Endothelial cell of umbilical vein (primary cell): ENCODE measurements at regions not wholly inside any gene's neighbourhood (a gene's known extent, or its start where the extent isn't known, plus 50 kb on each side); places are given as distances from the start of the nearest gene placed in this dataset.

ENCODE experiments used
- BruUV-seq: library from RNA; stranded (reverse); fragments of 400-500 nt; replicated peaks from 2 replicates; lab custom pipeline; 2021; lab: Mats Ljungman, UMichigan
- CTCF ChIA-PET: fragments of 300-600, 350-600 bp; sonication (Branson Sonifier 250); formaldehyde crosslinking; loops from one replicate; lab custom pipeline; 2021; ENCODE audit warnings: antibody characterized with exemption, inconsistent platforms; lab: Charles Lee
- POLR2A ChIA-PET: fragments of 300-600, 350-600 bp; sonication (Branson Sonifier 250); formaldehyde crosslinking; loops from one replicate; lab custom pipeline; 2021; ENCODE audit warnings: antibody characterized with exemption, inconsistent platforms; lab: Charles Lee
- DNase-seq: peaks from one replicate; pipeline ENCODE4 v3.0.0-alpha.2; 2011; ENCODE audit warnings: low read depth, low spot score
- FAIRE-seq: peaks from 2 replicates; lab custom pipeline; 2011; peaks lifted over from hg19 to GRCh38; lab: Jason Lieb, UNC
- H2AFZ ChIP-seq: 2 replicates; pipeline ENCODE4 v1.6.0; 2012; ENCODE audit warnings: low read depth, low read length, control low read depth, inconsistent platforms
- H3K27ac ChIP-seq: 2 replicates; pipeline ENCODE4 v1.5.1; 2011; ENCODE audit warnings: low read depth, mild to moderate bottlenecking, control low read depth, low read length, moderate library complexity; ENCODE audit not compliant: insufficient read depth
- H3K27me3 ChIP-seq, 2 experiments: 2 replicates each; pipeline versions ENCODE4 v1.6.0 to v1.6.1; 2011; ENCODE audit warnings: low read length in 2 of 2, mixed read lengths in 1 of 2; ENCODE audit not compliant: control insufficient read depth in 2 of 2, insufficient read depth in 2 of 2
- H3K36me3 ChIP-seq, 2 experiments: 2 replicates in 1 of 2; 3 replicates in 1 of 2; pipeline ENCODE4 v1.5.1; 2011; ENCODE audit warnings: low read length in 2 of 2, mild to moderate bottlenecking in 1 of 2, moderate library complexity in 1 of 2; ENCODE audit not compliant: control insufficient read depth in 2 of 2, insufficient read depth in 2 of 2; ENCODE audit errors: extremely low read depth in 1 of 2
- H3K4me1 ChIP-seq: 3 replicates; pipeline ENCODE4 v1.5.1; 2011; ENCODE audit warnings: mild to moderate bottlenecking, low read length; ENCODE audit not compliant: control insufficient read depth, insufficient read depth; ENCODE audit errors: extremely low read depth
- H3K4me2 ChIP-seq: 2 replicates; pipeline ENCODE4 v1.6.1; 2011; ENCODE audit warnings: low read length, control low read depth, mixed read lengths; ENCODE audit not compliant: insufficient read depth
- H3K4me3 ChIP-seq, 3 experiments: fragments of 200-600 bp in 1 of 3; sonication (generic), shearing (Covaris generic) in 1 of 3; replicated peaks in 1 of 3; 2 replicates each; pipeline ENCODE4 v1.5.1; 2011 to 2016; ENCODE audit warnings: control low read depth in 3 of 3, low read length in 3 of 3, mild to moderate bottlenecking in 2 of 3, inconsistent platforms in 1 of 3, low read depth in 1 of 3, moderate library complexity in 1 of 3; ENCODE audit not compliant: insufficient read depth in 1 of 3
- H3K79me2 ChIP-seq: 2 replicates; pipeline ENCODE4 v1.6.0; 2012; ENCODE audit warnings: low read length, inconsistent platforms; ENCODE audit not compliant: control insufficient read depth, insufficient read depth
- H3K9ac ChIP-seq: replicated peaks from 2 replicates; pipeline ENCODE3; 2011; ENCODE audit warnings: low read length, control low read depth; ENCODE audit not compliant: insufficient read depth; ENCODE audit errors: extremely low read depth
- H3K9me1 ChIP-seq: replicated peaks from 3 replicates; pipeline ENCODE4 v1.6.0; 2011; ENCODE audit warnings: mild to moderate bottlenecking, low read length; ENCODE audit not compliant: control insufficient read depth, insufficient read depth; ENCODE audit errors: extremely low read depth
- H3K9me3 ChIP-seq: replicated peaks from 2 replicates; pipeline ENCODE4 v1.5.1; 2012; ENCODE audit warnings: low read length, inconsistent platforms; ENCODE audit not compliant: control insufficient read depth, insufficient read depth
- H4K20me1 ChIP-seq: replicated peaks from 2 replicates; pipeline ENCODE3; 2011; ENCODE audit warnings: mild to moderate bottlenecking, low read length; ENCODE audit not compliant: control insufficient read depth, insufficient read depth; ENCODE audit errors: extremely low read depth
- EZH2 ChIP-seq: IDR thresholded peaks from 2 replicates; pipeline ENCODE4 v1.6.1; 2012; ENCODE audit warnings: borderline replicate concordance, low read depth, mild to moderate bottlenecking, moderate library complexity, low read length, inconsistent platforms; ENCODE audit not compliant: severe bottlenecking
- FOS ChIP-seq: IDR thresholded peaks from 2 replicates; pipeline ENCODE4 v1.6.1; 2011; ENCODE audit warnings: mild to moderate bottlenecking, low read length, moderate library complexity, borderline replicate concordance; ENCODE audit not compliant: insufficient read depth
- GATA2 ChIP-seq: IDR thresholded peaks from 2 replicates; pipeline ENCODE4 v1.7.0; 2011; ENCODE audit warnings: low read depth, mild to moderate bottlenecking, moderate library complexity, mixed read lengths, low read length; ENCODE audit not compliant: insufficient read length, insufficient read depth
- JUN ChIP-seq: IDR thresholded peaks from 2 replicates; pipeline ENCODE4 v1.6.1; 2011; ENCODE audit warnings: borderline replicate concordance, low read depth; ENCODE audit not compliant: insufficient read length, insufficient read depth
- MYC ChIP-seq: IDR thresholded peaks from one replicate; pipeline ENCODE4 v1.6.1; 2011; ENCODE audit warnings: mild to moderate bottlenecking, low read depth, low read length
- POLR2A ChIP-seq: IDR thresholded peaks from 2 replicates; pipeline ENCODE4 v1.6.1; 2012; ENCODE audit warnings: low read depth, mild to moderate bottlenecking, control low read depth, low read length
- POLR2AphosphoS5 ChIP-seq: IDR thresholded peaks from 2 replicates; pipeline ENCODE4 v1.6.1; 2012; ENCODE audit warnings: low read depth, mild to moderate bottlenecking, control low read depth, low read length, moderate library complexity; ENCODE audit not compliant: insufficient read depth
- dilution Hi-C: fragments of 300-500 bp; cut with MboI; formaldehyde crosslinking; loops from one replicate; pipeline ENCODE4 v1.15.0; 2019; ENCODE audit warnings: low sequenced_read_pairs; ENCODE audit not compliant: extremely low pct_ligation_motif_present
- intact Hi-C: fragments of 100-400 bp; cut with micrococcal nuclease; formaldehyde crosslinking; loops from one replicate; pipeline ENCODE4 v1.10.0; 2022
- TF ChIP-seq, protein P1 (sequence below): IDR thresholded peaks from 2 replicates; pipeline ENCODE4 v1.6.1; 2011; ENCODE audit not compliant: insufficient read depth, insufficient read length
- TF ChIP-seq, protein P2 (sequence below), 2 donors: IDR thresholded peaks; 1 replicate in 1 of 2; 2 replicates in 1 of 2; pipeline ENCODE4 v1.5.1; 2011; ENCODE audit warnings: low read length in 2 of 2, mild to moderate bottlenecking in 2 of 2, moderate library complexity in 2 of 2, control low read depth in 1 of 2, inconsistent platforms in 1 of 2, low read depth in 1 of 2; ENCODE audit not compliant: insufficient read depth in 1 of 2; ENCODE audit errors: extremely low read depth in 1 of 2

DNA sequence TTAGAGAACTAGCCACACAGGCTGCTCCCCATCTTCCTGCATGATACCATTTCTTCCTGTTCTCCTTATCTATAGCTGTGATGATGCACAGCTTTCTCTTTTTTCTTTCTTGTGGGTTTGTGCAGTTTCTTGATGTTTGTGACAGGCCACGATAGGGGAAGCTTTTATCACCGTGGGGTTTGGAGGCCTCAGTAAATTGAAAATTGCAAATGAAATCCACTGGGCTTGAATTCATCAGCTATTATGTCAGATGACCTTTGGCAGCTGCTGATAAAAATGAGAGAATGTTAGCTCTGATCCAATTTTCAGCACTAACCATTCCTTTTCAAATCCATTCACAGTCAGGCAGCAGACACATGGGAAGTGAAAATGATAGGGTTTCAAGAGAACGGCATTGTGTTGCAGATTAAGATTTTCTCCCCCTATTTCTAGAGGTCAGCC lies 176.9 kb upstream of the SOX2 start:
- no TSS peak for BruUV-seq
- no peak for FAIRE-seq
- no peaks in the 10 kb centered on the region for H3K36me3 ChIP-seq
- no peak overlapping the region for H3K4me2 ChIP-seq
- no peak overlapping the region for H3K27ac ChIP-seq
- no peak overlapping the region for H3K9ac ChIP-seq
- H3K9me3 ChIP-seq, result no peaks in the 10 kb centered on the region
- no peaks in the 10 kb centered on the region for H3K4me1 ChIP-seq
- TF ChIP-seq POLR2A, result no peak
- TF ChIP-seq GATA2, result no peak
- TF ChIP-seq JUN, result no peak
- TF ChIP-seq, protein P1, sequence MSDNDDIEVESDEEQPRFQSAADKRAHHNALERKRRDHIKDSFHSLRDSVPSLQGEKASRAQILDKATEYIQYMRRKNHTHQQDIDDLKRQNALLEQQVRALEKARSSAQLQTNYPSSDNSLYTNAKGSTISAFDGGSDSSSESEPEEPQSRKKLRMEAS, result no peak
- no peak for TF ChIP-seq EZH2
- TF ChIP-seq, protein P2, sequence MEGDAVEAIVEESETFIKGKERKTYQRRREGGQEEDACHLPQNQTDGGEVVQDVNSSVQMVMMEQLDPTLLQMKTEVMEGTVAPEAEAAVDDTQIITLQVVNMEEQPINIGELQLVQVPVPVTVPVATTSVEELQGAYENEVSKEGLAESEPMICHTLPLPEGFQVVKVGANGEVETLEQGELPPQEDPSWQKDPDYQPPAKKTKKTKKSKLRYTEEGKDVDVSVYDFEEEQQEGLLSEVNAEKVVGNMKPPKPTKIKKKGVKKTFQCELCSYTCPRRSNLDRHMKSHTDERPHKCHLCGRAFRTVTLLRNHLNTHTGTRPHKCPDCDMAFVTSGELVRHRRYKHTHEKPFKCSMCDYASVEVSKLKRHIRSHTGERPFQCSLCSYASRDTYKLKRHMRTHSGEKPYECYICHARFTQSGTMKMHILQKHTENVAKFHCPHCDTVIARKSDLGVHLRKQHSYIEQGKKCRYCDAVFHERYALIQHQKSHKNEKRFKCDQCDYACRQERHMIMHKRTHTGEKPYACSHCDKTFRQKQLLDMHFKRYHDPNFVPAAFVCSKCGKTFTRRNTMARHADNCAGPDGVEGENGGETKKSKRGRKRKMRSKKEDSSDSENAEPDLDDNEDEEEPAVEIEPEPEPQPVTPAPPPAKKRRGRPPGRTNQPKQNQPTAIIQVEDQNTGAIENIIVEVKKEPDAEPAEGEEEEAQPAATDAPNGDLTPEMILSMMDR (IDR thresholded peaks at IDR 0.05; ENCODE audit: extremely low read depth in 1 of 2, insufficient read depth in 1 of 2, low read depth in 1 of 2, low read length in 2 of 2), result no peak
- TF ChIP-seq POLR2AphosphoS5, result no peak
- no peak for TF ChIP-seq FOS
- no peak for TF ChIP-seq MYC
- no peaks in the 10 kb centered on the region for H3K79me2 ChIP-seq
- intact Hi-C loops (no loop called here), dilution Hi-C loops (no loop called here)
- no peaks in the 10 kb centered on the region for H3K27me3 ChIP-seq
- H4K20me1 ChIP-seq, result no peaks in the 10 kb centered on the region
- ChIA-PET CTCF (interaction anchor here (0.6 to 2.3 kb wide), 4 partner anchors 9 to 166 kb away, joined by 3 to 9 read pairs (median 4); no protein-coding TSS in a partner anchor), POLR2A (no interaction called here)
- H3K4me3 ChIP-seq, result no peak overlapping the region
- no peak for DNase-seq
- no peak overlapping the region for H2AFZ ChIP-seq
- H3K9me1 ChIP-seq, result no peaks in the 10 kb centered on the region
